ENCODE measurements at regions not wholly inside any gene's neighbourhood (a gene's known extent, or its start where the extent isn't known, plus 50 kb on each side); places are given as distances from the start of the nearest gene placed in this dataset.

GRCh38 chr1:199945591-199945990, 81.9 kb upstream of the NR5A2 start:
- no peaks in the 10 kb centered on the region for H3K79me2 ChIP-seq (replicated peaks; ENCODE audit: insufficient read depth, low read length)
- no peaks in the 10 kb centered on the region for H3K9me2 ChIP-seq (ENCODE audit: insufficient read depth, low read length)
- no peak overlapping the region for H2AFZ ChIP-seq (ENCODE audit: low read depth, low read length)
- H3K9me3 ChIP-seq (ENCODE audit: low read length), result no peaks in the 10 kb centered on the region
- TF ChIP-seq, protein P1, sequence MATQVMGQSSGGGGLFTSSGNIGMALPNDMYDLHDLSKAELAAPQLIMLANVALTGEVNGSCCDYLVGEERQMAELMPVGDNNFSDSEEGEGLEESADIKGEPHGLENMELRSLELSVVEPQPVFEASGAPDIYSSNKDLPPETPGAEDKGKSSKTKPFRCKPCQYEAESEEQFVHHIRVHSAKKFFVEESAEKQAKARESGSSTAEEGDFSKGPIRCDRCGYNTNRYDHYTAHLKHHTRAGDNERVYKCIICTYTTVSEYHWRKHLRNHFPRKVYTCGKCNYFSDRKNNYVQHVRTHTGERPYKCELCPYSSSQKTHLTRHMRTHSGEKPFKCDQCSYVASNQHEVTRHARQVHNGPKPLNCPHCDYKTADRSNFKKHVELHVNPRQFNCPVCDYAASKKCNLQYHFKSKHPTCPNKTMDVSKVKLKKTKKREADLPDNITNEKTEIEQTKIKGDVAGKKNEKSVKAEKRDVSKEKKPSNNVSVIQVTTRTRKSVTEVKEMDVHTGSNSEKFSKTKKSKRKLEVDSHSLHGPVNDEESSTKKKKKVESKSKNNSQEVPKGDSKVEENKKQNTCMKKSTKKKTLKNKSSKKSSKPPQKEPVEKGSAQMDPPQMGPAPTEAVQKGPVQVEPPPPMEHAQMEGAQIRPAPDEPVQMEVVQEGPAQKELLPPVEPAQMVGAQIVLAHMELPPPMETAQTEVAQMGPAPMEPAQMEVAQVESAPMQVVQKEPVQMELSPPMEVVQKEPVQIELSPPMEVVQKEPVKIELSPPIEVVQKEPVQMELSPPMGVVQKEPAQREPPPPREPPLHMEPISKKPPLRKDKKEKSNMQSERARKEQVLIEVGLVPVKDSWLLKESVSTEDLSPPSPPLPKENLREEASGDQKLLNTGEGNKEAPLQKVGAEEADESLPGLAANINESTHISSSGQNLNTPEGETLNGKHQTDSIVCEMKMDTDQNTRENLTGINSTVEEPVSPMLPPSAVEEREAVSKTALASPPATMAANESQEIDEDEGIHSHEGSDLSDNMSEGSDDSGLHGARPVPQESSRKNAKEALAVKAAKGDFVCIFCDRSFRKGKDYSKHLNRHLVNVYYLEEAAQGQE (IDR thresholded peaks at IDR 0.05; ENCODE audit: borderline replicate concordance), result no peak
- TF ChIP-seq RAD21 (conservative IDR thresholded peaks at IDR 0.05) (no peak), MXI1 (conservative IDR thresholded peaks at IDR 0.05; ENCODE audit: poor library complexity, severe bottlenecking) (no peak), EP300 (conservative IDR thresholded peaks at IDR 0.05; ENCODE audit: poor library complexity, severe bottlenecking) (no peak), EZH2 (IDR thresholded peaks at IDR 0.05; ENCODE audit: borderline replicate concordance, insufficient read depth, low read length, poor library complexity, severe bottlenecking) (no peak), TAF1 (IDR thresholded peaks at IDR 0.05; ENCODE audit: low read depth) (no peak), POLR2AphosphoS5 (IDR thresholded peaks at IDR 0.05) (no peak), SMC3 (conservative IDR thresholded peaks at IDR 0.05; ENCODE audit: poor library complexity) (no peak), CTCF (IDR thresholded peaks at IDR 0.05; ENCODE audit: poor library complexity, severe bottlenecking) (no peak)
- no peak overlapping the region for H3K4me3 ChIP-seq (ENCODE audit: low read length)
- H3K4me2 ChIP-seq (ENCODE audit: low read length), result no peak overlapping the region
- H4K20me1 ChIP-seq (ENCODE audit: insufficient read depth), result no peaks in the 10 kb centered on the region
- no peak overlapping the region for H3K27ac ChIP-seq (ENCODE audit: low read length)
- no peaks in the 10 kb centered on the region for H3F3A ChIP-seq (ENCODE audit: insufficient read depth, low read length, poor library complexity, severe bottlenecking)
- H3K27me3 ChIP-seq (ENCODE audit: insufficient read depth, low read depth, low read length), result no peaks in the 10 kb centered on the region
- no peaks in the 10 kb centered on the region for H3K36me3 ChIP-seq (ENCODE audit: insufficient read depth, low read length)
- H3K9ac ChIP-seq (ENCODE audit: low read length), result no peak overlapping the region

DNA sequence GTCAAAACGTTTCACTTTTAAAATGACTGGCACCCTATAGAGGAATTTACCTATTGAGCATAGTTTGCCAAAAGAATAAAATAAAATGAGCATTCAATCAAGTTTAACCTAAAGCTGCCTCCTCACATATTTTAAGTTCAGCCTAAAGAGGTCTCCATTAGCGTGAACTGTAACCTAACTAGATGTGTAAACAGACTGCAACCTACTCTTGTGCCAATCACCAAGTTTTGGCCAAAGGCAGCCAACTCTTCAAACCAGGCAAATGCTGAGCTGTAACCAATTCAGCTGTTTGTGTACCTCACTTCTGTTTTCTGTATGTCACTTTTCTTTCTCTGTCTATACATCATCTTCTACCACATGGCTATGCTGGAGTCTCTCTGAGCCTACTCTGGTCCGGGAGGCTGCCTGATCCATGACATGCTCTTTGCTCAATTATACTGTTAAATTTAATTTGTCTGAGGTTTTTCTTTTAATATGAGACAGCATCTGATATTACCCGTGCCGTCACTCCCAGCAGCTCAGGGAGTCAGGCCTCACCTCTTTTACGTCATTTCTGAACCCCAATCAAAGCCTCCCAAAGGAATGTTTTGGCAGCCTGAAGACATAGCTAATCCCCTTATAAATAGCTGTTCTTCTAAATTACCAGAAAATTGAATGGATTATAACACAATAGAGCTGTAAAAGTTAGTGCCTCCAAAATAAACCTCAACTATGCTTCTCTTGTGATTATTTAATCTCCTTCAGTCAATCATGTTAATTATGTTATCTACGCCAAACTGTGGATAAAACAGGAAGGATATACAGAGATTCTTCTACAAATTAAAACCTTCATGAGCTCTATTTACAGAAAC, 81.0 kb upstream of the NR5A2 start:
- Histone ChIP-seq H3K27ac (ENCODE audit: low read length) (no peak overlapping the region), H3K4me2 (ENCODE audit: low read length) (no peak overlapping the region), H3K9me3 (ENCODE audit: low read length) (no peaks in the 10 kb centered on the region), H3F3A (ENCODE audit: insufficient read depth, low read length, poor library complexity, severe bottlenecking) (no peaks in the 10 kb centered on the region), H4K20me1 (ENCODE audit: insufficient read depth) (no peaks in the 10 kb centered on the region), H3K4me3 (ENCODE audit: low read length) (no peak overlapping the region), H3K27me3 (ENCODE audit: insufficient read depth, low read depth, low read length) (no peaks in the 10 kb centered on the region), H2AFZ (ENCODE audit: low read depth, low read length) (no peak overlapping the region), H3K36me3 (ENCODE audit: insufficient read depth, low read length) (no peaks in the 10 kb centered on the region), H3K9me2 (ENCODE audit: insufficient read depth, low read length) (no peaks in the 10 kb centered on the region), H3K79me2 (replicated peaks; ENCODE audit: insufficient read depth, low read length) (no peaks in the 10 kb centered on the region), H3K9ac (ENCODE audit: low read length) (no peak overlapping the region)
- TF ChIP-seq, protein P1 (IDR thresholded peaks at IDR 0.05; ENCODE audit: borderline replicate concordance), result no peak
- no peak for TF ChIP-seq MXI1 (conservative IDR thresholded peaks at IDR 0.05; ENCODE audit: poor library complexity, severe bottlenecking)
- no peak for TF ChIP-seq RAD21 (conservative IDR thresholded peaks at IDR 0.05)
- TF ChIP-seq EZH2 (IDR thresholded peaks at IDR 0.05; ENCODE audit: borderline replicate concordance, insufficient read depth, low read length, poor library complexity, severe bottlenecking), result no peak
- TF ChIP-seq TAF1 (IDR thresholded peaks at IDR 0.05; ENCODE audit: low read depth), result no peak
- no peak for TF ChIP-seq SMC3 (conservative IDR thresholded peaks at IDR 0.05; ENCODE audit: poor library complexity)
- TF ChIP-seq CTCF (IDR thresholded peaks at IDR 0.05; ENCODE audit: poor library complexity, severe bottlenecking), result no peak
- TF ChIP-seq POLR2AphosphoS5 (IDR thresholded peaks at IDR 0.05), result no peak
- TF ChIP-seq EP300 (conservative IDR thresholded peaks at IDR 0.05; ENCODE audit: poor library complexity, severe bottlenecking), result no peak

All from neural cell (in vitro differentiated cells).